ENCODE measurements at regions not wholly inside any gene's neighbourhood (a gene's known extent, or its start where the extent isn't known, plus 50 kb on each side); places are given as distances from the start of the nearest gene placed in this dataset.

DNA sequence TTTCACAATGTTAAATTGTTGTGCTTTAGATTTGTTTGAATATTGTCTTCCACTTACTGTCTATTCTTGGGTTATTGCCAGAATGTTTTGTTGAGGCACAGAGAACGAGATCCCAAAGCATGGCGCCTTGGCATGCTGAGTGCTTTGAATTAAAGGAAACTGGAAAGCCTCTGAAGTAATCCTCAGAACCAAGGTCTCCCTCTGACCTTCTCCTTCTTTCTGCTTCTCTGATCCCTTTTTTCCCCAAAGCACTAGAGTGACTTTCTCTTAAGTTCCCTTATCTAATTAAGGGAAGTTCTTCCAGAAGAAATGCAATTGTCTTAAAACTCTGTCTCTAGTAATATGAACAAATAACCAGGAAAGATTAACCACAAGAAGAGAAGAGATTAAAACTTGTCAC, 214.7 kb downstream of the SPP2 start:
- Histone ChIP-seq H3K79me2 (ENCODE audit: control insufficient read depth, low read length) (no peaks in the 10 kb centered on the region), H3K9me3 (ENCODE audit: control insufficient read depth, insufficient read depth, low read length) (no peaks in the 10 kb centered on the region), H3K27me3 (ENCODE audit: control insufficient read depth, low read length) (no peaks in the 10 kb centered on the region), H3K4me1 (ENCODE audit: control insufficient read depth, low read length) (no peaks in the 10 kb centered on the region), H3K4me3 (ENCODE audit: low read length) (no peak overlapping the region), H3K4me2 (ENCODE audit: low read length) (no peak overlapping the region), H4K20me1 (ENCODE audit: control insufficient read depth, insufficient read depth, low read depth, low read length) (no peaks in the 10 kb centered on the region), H3K9me2 (replicated peaks; ENCODE audit: control insufficient read depth, low read length) (no peaks in the 10 kb centered on the region), H3F3A (ENCODE audit: control insufficient read depth, insufficient read depth) (no peaks in the 10 kb centered on the region), H3K36me3 (ENCODE audit: control insufficient read depth, low read length) (no peaks in the 10 kb centered on the region), H3K27ac (ENCODE audit: low read depth, low read length) (no peak overlapping the region)
- TF ChIP-seq EZH2phosphoT487 (IDR thresholded peaks at IDR 0.05; ENCODE audit: borderline replicate concordance, low read length): no peak
- TF ChIP-seq, protein P1, sequence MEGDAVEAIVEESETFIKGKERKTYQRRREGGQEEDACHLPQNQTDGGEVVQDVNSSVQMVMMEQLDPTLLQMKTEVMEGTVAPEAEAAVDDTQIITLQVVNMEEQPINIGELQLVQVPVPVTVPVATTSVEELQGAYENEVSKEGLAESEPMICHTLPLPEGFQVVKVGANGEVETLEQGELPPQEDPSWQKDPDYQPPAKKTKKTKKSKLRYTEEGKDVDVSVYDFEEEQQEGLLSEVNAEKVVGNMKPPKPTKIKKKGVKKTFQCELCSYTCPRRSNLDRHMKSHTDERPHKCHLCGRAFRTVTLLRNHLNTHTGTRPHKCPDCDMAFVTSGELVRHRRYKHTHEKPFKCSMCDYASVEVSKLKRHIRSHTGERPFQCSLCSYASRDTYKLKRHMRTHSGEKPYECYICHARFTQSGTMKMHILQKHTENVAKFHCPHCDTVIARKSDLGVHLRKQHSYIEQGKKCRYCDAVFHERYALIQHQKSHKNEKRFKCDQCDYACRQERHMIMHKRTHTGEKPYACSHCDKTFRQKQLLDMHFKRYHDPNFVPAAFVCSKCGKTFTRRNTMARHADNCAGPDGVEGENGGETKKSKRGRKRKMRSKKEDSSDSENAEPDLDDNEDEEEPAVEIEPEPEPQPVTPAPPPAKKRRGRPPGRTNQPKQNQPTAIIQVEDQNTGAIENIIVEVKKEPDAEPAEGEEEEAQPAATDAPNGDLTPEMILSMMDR (IDR thresholded peaks at IDR 0.05; ENCODE audit: low read depth, low read length, poor library complexity, severe bottlenecking): no peak

DNA sequence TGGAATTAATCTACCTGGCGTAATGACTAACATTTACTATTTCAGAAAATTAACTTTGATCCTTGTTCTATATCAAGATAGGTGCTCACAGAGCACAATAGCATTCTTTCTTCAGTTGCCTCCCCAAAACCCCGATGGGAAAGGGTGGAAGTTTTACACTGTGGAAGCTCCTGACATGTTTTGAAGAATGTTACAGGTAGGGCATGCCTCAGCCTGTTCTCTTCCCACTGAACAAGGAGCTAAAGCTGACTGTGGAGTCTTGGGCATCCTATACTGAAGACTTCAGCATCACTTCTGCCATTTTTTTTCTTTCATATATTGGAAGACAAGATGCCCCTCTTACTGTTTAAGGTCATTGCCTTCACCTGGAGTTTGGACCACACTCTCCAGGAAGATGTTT, 211.2 kb downstream of the SPP2 start:
- TF ChIP-seq, protein P1 (IDR thresholded peaks at IDR 0.05; ENCODE audit: low read depth, low read length, poor library complexity, severe bottlenecking): no peak
- no peak for TF ChIP-seq EZH2phosphoT487 (IDR thresholded peaks at IDR 0.05; ENCODE audit: borderline replicate concordance, low read length)
- Histone ChIP-seq H3K27ac (ENCODE audit: low read depth, low read length) (no peak overlapping the region), H3F3A (ENCODE audit: control insufficient read depth, insufficient read depth) (no peaks in the 10 kb centered on the region), H4K20me1 (ENCODE audit: control insufficient read depth, insufficient read depth, low read depth, low read length) (no peaks in the 10 kb centered on the region), H3K4me2 (ENCODE audit: low read length) (no peak overlapping the region), H3K9me2 (replicated peaks; ENCODE audit: control insufficient read depth, low read length) (no peaks in the 10 kb centered on the region), H3K9me3 (ENCODE audit: control insufficient read depth, insufficient read depth, low read length) (no peaks in the 10 kb centered on the region), H3K4me3 (ENCODE audit: low read length) (no peak overlapping the region), H3K36me3 (ENCODE audit: control insufficient read depth, low read length) (no peaks in the 10 kb centered on the region), H3K27me3 (ENCODE audit: control insufficient read depth, low read length) (0 out of 2 replicates have a peak, but pooled peaks cover 1% of the 10 kb centered on the region), H3K79me2 (ENCODE audit: control insufficient read depth, low read length) (no peaks in the 10 kb centered on the region), H3K4me1 (ENCODE audit: control insufficient read depth, low read length) (no peaks in the 10 kb centered on the region)

GRCh38 chr2:234259440-234259839, 208.9 kb downstream of the SPP2 start:
- H3K27ac ChIP-seq (ENCODE audit: low read depth, low read length): no peak overlapping the region
- no peak for TF ChIP-seq EZH2phosphoT487 (IDR thresholded peaks at IDR 0.05; ENCODE audit: borderline replicate concordance, low read length)

DNA sequence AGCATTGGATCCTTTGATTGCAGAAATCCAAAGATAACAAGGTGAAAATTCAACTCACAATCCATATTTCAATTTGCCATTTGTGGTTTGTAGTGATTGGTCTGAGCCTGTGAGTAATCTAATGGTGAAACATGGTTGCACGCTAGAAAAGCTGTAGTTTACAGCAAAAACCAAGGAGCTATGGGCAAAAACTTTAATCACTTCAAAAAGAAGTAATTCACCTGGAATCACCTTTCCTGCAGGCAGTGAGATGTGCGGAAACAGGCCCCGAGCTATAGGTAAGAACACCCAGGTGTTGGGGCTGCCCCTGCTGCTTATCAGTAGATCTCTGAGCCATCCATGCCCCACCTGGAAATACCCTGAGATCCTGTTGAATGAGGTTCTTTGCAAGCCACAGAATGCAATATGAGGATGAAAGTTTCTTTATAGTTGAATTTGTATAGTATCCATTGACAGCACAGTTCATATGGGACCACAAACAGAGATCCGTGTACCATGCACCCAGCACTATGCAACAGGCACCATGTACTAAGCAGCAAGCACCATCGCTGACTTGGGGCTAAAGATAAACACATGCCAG, 208.2 kb downstream of the SPP2 start:
- H3K4me1 ChIP-seq (ENCODE audit: control insufficient read depth, low read length): no peaks in the 10 kb centered on the region
- H3K4me2 ChIP-seq (ENCODE audit: low read length): no peak overlapping the region
- H3F3A ChIP-seq (ENCODE audit: control insufficient read depth, insufficient read depth): no peaks in the 10 kb centered on the region
- no peak overlapping the region for H3K4me3 ChIP-seq (ENCODE audit: low read length)
- H3K27me3 ChIP-seq (ENCODE audit: control insufficient read depth, low read length): peaks cover 12% of the 10 kb centered on the region; the same call in 1 of the 2 replicates
- no peaks in the 10 kb centered on the region for H3K79me2 ChIP-seq (ENCODE audit: control insufficient read depth, low read length)
- H3K27ac ChIP-seq (ENCODE audit: low read depth, low read length): no peak overlapping the region
- no peaks in the 10 kb centered on the region for H3K9me3 ChIP-seq (ENCODE audit: control insufficient read depth, insufficient read depth, low read length)
- H4K20me1 ChIP-seq (ENCODE audit: control insufficient read depth, insufficient read depth, low read depth, low read length): no peaks in the 10 kb centered on the region
- no peaks in the 10 kb centered on the region for H3K9me2 ChIP-seq (replicated peaks; ENCODE audit: control insufficient read depth, low read length)
- H3K36me3 ChIP-seq (ENCODE audit: control insufficient read depth, low read length): no peaks in the 10 kb centered on the region
- TF ChIP-seq EZH2phosphoT487 (IDR thresholded peaks at IDR 0.05; ENCODE audit: borderline replicate concordance, low read length): no peak
- TF ChIP-seq, protein P1 (IDR thresholded peaks at IDR 0.05; ENCODE audit: low read depth, low read length, poor library complexity, severe bottlenecking): no peak

More at GRCh38 chr2:234259440-234259839, 208.9 kb downstream of the SPP2 start:
- H3F3A ChIP-seq (ENCODE audit: control insufficient read depth, insufficient read depth): no peaks in the 10 kb centered on the region
- no peaks in the 10 kb centered on the region for H3K36me3 ChIP-seq (ENCODE audit: control insufficient read depth, low read length)
- H3K4me2 ChIP-seq (ENCODE audit: low read length): no peak overlapping the region
- no peaks in the 10 kb centered on the region for H3K9me2 ChIP-seq (replicated peaks; ENCODE audit: control insufficient read depth, low read length)
- H4K20me1 ChIP-seq (ENCODE audit: control insufficient read depth, insufficient read depth, low read depth, low read length): no peaks in the 10 kb centered on the region
- H3K4me3 ChIP-seq (ENCODE audit: low read length): no peak overlapping the region
- H3K27me3 ChIP-seq (ENCODE audit: control insufficient read depth, low read length): peaks cover 12% of the 10 kb centered on the region; the same call in 1 of the 2 replicates
- no peaks in the 10 kb centered on the region for H3K79me2 ChIP-seq (ENCODE audit: control insufficient read depth, low read length)
- H3K9me3 ChIP-seq (ENCODE audit: control insufficient read depth, insufficient read depth, low read length): no peaks in the 10 kb centered on the region
- H3K4me1 ChIP-seq (ENCODE audit: control insufficient read depth, low read length): no peaks in the 10 kb centered on the region
